ENCODE measurements at regions not wholly inside any gene's neighbourhood (a gene's known extent, or its start where the extent isn't known, plus 50 kb on each side); places are given as distances from the start of the nearest gene placed in this dataset.

DNA sequence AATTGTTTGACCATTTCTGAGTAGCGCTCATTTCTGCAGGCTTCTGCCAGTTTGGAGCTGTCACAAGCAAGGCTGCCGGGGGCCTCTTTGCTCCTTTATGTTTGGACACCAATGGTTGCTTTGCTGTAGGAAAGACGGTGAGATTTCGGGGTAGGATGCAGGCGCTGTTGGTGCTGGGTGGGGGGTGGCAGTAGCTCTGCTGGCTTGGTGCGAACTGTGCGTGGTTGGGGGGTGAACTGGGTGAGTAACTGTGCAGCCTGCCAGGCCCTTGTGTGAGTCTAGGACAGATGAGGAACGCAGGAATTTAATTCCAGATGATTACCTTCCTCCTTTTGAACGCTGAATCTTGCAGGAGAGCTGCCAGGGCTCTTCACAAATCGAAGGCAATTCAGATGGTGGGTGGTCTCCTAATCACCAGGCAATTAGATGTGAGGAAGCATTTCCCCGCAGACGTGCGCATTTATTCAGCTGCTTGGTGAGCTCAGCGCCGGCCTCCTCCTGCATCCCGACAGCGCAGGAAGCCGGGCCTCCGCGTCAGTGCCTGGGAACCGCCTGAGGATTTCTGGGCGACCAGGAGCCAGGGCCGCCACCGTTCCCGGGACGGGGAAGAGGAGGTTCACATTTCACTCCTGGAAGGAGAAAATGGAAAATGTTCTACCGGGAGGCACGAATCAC, 154.4 kb downstream of the FOXL1 start:
- Histone ChIP-seq H3K27me3 (no peaks in the 10 kb centered on the region), H3K36me3 (no peaks in the 10 kb centered on the region), H3K9me3 (no peaks in the 10 kb centered on the region), H3K4me1 (no peaks in the 10 kb centered on the region), H3K4me3 (no peak overlapping the region), H3K27ac (no peak overlapping the region)
- intact Hi-C loops (cut with DNase I): no loop called here
- TF ChIP-seq POLR2AphosphoS5 (IDR thresholded peaks at IDR 0.05; ENCODE audit: insufficient read depth in 1 of 2, low read depth in 1 of 2): no peak
- TF ChIP-seq POLR2A (IDR thresholded peaks at IDR 0.05): no peak
- no peak for DNase-seq (ENCODE audit: extremely low spot score in 2 of 2)

DNA sequence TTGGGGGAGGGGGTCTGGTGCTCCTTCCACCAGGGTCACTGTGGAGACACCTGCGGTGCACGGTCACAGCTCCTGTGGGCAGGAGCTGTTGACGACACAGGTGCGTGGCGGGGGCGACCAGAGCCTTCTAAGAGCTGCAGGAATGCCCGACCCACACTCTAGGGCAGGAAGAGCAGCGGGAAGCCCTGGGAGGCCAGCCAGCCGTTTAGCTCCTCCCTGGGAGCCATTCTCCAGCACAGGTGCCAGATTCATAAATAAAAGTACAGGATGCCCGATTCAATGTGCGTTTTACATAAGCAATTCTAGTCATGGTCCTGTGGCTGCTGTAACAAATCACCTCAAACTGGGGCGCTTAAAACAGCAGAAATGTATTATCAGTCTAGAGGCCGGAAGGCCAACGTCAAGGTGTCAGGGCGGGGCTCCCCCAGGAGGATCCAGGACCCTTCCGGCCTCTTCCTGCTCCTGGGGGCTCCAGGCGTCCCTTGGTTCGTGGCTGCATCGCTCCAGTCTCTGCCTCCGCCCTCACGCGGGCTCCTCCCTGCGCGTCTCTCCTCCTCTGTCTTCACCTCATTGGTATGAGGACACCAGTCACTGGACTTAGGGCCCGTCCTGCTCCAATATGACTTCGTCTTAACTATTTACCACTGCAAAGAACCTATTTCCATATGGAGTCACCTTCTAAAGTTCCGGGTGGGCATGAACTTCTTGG, 155.4 kb downstream of the FOXL1 start:
- no peak overlapping the region for H3K27ac ChIP-seq
- no peaks in the 10 kb centered on the region for H3K27me3 ChIP-seq
- H3K9me3 ChIP-seq: no peaks in the 10 kb centered on the region
- no peaks in the 10 kb centered on the region for H3K4me1 ChIP-seq
- TF ChIP-seq POLR2A (IDR thresholded peaks at IDR 0.05) (no peak), POLR2AphosphoS5 (IDR thresholded peaks at IDR 0.05; ENCODE audit: insufficient read depth in 1 of 2, low read depth in 1 of 2) (no peak)
- TF ChIP-seq, protein P1, sequence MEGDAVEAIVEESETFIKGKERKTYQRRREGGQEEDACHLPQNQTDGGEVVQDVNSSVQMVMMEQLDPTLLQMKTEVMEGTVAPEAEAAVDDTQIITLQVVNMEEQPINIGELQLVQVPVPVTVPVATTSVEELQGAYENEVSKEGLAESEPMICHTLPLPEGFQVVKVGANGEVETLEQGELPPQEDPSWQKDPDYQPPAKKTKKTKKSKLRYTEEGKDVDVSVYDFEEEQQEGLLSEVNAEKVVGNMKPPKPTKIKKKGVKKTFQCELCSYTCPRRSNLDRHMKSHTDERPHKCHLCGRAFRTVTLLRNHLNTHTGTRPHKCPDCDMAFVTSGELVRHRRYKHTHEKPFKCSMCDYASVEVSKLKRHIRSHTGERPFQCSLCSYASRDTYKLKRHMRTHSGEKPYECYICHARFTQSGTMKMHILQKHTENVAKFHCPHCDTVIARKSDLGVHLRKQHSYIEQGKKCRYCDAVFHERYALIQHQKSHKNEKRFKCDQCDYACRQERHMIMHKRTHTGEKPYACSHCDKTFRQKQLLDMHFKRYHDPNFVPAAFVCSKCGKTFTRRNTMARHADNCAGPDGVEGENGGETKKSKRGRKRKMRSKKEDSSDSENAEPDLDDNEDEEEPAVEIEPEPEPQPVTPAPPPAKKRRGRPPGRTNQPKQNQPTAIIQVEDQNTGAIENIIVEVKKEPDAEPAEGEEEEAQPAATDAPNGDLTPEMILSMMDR (IDR thresholded peaks at IDR 0.05): no peak
- no peak for DNase-seq (ENCODE audit: extremely low spot score in 2 of 2)
- no peaks in the 10 kb centered on the region for H3K36me3 ChIP-seq
- no peak overlapping the region for H3K4me3 ChIP-seq
- intact Hi-C loops (cut with DNase I): no loop called here

DNA sequence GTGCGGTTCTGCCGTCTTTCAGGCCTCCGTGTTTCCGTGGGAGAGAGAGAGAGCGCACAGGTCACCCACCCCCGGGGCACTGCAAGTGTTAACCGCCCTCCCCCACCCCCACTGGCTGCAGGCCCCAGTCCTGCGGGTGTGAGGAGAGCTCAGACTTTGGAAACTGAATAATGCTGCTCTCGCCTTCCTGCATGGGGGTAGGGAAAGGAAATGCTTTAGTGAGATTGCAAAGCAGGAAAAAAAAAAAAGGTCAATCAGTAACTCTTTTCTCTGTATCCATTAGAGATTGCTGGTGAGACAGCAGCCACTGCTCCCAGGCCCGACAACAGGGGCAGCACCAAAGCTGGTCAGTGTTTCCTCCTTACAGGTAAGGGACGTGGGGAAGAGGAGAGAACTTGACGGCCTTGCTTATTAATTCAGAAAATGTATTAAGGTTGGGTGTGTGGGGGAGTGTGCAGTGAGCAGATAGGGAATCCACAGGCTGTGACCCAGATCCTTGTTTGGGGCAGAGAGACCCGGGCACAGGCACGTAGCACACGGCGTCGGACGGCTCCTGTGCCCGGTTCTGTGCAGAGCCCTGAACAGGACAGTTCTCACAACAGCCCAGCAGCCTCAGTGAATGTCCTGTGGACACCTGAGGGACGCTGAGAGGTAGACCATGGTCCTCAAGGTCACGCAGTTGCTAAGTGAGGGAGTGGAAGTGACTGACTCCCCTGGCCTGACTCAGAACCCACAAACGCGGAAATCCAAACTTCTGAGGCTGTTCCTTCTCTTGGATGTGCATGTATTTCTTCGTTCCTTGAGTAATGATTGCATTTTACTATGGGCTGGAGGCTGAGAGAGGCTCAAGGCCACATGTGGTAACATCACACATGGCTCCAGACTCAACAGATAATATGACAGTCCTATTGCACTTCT, 156.5 kb downstream of the FOXL1 start:
- Histone ChIP-seq H3K27ac (no peak overlapping the region), H3K4me1 (no peaks in the 10 kb centered on the region), H3K9me3 (no peaks in the 10 kb centered on the region), H3K36me3 (no peaks in the 10 kb centered on the region), H3K27me3 (no peaks in the 10 kb centered on the region), H3K4me3 (no peak overlapping the region)
- no peak for DNase-seq (ENCODE audit: extremely low spot score in 2 of 2)
- TF ChIP-seq, protein P1 (IDR thresholded peaks at IDR 0.05): no peak
- TF ChIP-seq POLR2AphosphoS5 (IDR thresholded peaks at IDR 0.05; ENCODE audit: insufficient read depth in 1 of 2, low read depth in 1 of 2) (no peak), POLR2A (IDR thresholded peaks at IDR 0.05) (no peak)
- intact Hi-C loops (cut with DNase I): no loop called here

DNA sequence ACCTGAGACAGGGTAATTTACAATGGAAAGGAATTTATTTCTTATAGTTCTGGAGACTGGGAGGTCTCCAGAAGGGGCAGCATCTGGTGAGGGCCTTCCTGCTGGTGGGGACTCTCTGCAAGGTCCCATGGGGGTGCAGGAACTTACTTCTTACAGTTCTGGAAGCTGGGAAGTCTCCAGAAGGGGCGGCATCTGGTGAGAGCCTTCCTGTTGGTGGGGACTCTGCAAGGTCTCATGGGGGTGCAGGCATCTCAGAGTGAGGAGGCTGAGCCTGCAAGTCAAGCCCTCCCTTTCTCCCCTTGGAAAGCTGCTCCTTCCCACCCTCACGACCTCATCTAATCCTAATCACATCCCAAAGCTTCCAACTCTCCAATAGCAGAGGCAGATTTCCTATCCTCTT, 157.4 kb downstream of the FOXL1 start:
- no peak for DNase-seq (ENCODE audit: extremely low spot score in 2 of 2)
- H3K9me3 ChIP-seq: no peaks in the 10 kb centered on the region
- no peak for TF ChIP-seq POLR2A (IDR thresholded peaks at IDR 0.05)
- TF ChIP-seq POLR2AphosphoS5 (IDR thresholded peaks at IDR 0.05; ENCODE audit: insufficient read depth in 1 of 2, low read depth in 1 of 2): no peak
- TF ChIP-seq, protein P1 (IDR thresholded peaks at IDR 0.05): no peak
- H3K27ac ChIP-seq: no peak overlapping the region
- H3K27me3 ChIP-seq: no peaks in the 10 kb centered on the region
- no peaks in the 10 kb centered on the region for H3K36me3 ChIP-seq
- H3K4me3 ChIP-seq: no peak overlapping the region
- intact Hi-C loops (cut with DNase I): no loop called here
- H3K4me1 ChIP-seq: peaks cover under 1% of the 10 kb centered on the region

DNA sequence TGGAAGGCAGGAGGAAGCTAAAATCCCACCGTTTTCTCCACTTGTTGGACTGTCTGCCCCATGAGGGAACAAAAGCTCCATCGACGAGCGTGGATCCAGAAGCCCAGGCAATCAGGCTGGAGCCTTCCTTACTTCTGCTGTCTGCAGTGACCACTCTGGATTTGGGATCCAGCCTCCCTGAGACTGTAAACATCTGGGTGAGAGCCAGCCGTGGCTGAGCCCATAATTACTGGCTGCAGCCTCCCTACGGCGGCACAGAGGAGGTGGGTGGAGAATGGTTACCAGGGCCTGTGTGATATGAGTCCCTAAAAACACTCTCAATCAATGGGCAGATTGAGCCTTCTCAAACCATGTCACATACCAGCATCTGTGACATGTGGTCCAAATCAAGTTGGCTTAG, 158.2 kb downstream of the FOXL1 start:
- no peak for DNase-seq (ENCODE audit: extremely low spot score in 2 of 2)
- no peak overlapping the region for H3K4me3 ChIP-seq
- TF ChIP-seq, protein P1 (IDR thresholded peaks at IDR 0.05): no peak
- TF ChIP-seq POLR2A (IDR thresholded peaks at IDR 0.05) (no peak), POLR2AphosphoS5 (IDR thresholded peaks at IDR 0.05; ENCODE audit: insufficient read depth in 1 of 2, low read depth in 1 of 2) (no peak)
- intact Hi-C loops (cut with DNase I): no loop called here
- H3K27ac ChIP-seq: no peak overlapping the region
- H3K4me1 ChIP-seq: peaks cover 8% of the 10 kb centered on the region
- no peaks in the 10 kb centered on the region for H3K9me3 ChIP-seq
- H3K27me3 ChIP-seq: no peaks in the 10 kb centered on the region
- H3K36me3 ChIP-seq: no peaks in the 10 kb centered on the region

Measured in vagina (tissue), 2 donors.